ENCODE measurements at regions not wholly inside any gene's neighbourhood (a gene's known extent, or its start where the extent isn't known, plus 50 kb on each side); places are given as distances from the start of the nearest gene placed in this dataset.

- no peak for DNase-seq
Measured at GRCh38 chr7:33701189-33701740, 204.1 kb upstream of the BMPER start.

GRCh38 chr7:33701927-33702326 lies 203.4 kb upstream of the BMPER start:
- DNase-seq: no peak

- DNase-seq: no peak
Measured at GRCh38 chr7:33702514-33703054, 202.8 kb upstream of the BMPER start.

- DNase-seq: no peak
Measured at GRCh38 chr7:33705333-33705833, 200.0 kb upstream of the BMPER start.

GRCh38 chr7:33706186-33706585 lies 199.2 kb upstream of the BMPER start:
- DNase-seq: no peak

GRCh38 chr7:33706771-33707200 lies 198.6 kb upstream of the BMPER start:
- no peak for DNase-seq

- DNase-seq: no peak
Measured at GRCh38 chr7:33707427-33707826, 197.9 kb upstream of the BMPER start.

- DNase-seq: no peak
Measured at GRCh38 chr7:33710608-33711007, 194.7 kb upstream of the BMPER start.

- DNase-seq: no peak
Measured at GRCh38 chr7:33711231-33712019, 193.9 kb upstream of the BMPER start.

GRCh38 chr7:33712020-33712414 lies 193.3 kb upstream of the BMPER start:
- no peak for DNase-seq

- no peak for DNase-seq
Measured at GRCh38 chr7:33714208-33714607, 191.1 kb upstream of the BMPER start.

GRCh38 chr7:33716581-33717477 lies 188.5 kb upstream of the BMPER start:
- no peak for DNase-seq

GRCh38 chr7:33719059-33719581 lies 186.2 kb upstream of the BMPER start:
- DNase-seq: no peak

- DNase-seq: no peak
Measured at GRCh38 chr7:33720139-33720538, 185.2 kb upstream of the BMPER start.

- DNase-seq: no peak
Measured at GRCh38 chr7:33720870-33721269, 184.5 kb upstream of the BMPER start.

- no peak for DNase-seq
Measured at GRCh38 chr7:33721895-33722294, 183.4 kb upstream of the BMPER start.

- DNase-seq: no peak
Measured at GRCh38 chr7:33722383-33723101, 182.8 kb upstream of the BMPER start.

GRCh38 chr7:33724201-33724600 lies 181.1 kb upstream of the BMPER start:
- no peak for DNase-seq

GRCh38 chr7:33725111-33726025 lies 180.0 kb upstream of the BMPER start:
- DNase-seq: no peak

- no peak for DNase-seq
Measured at GRCh38 chr7:33726582-33726981, 178.8 kb upstream of the BMPER start.

GRCh38 chr7:33727315-33727714 lies 178.0 kb upstream of the BMPER start:
- DNase-seq: no peak

Data from suppressor macrophage (primary cell).